Thyroid gland (tissue), 4 donors: ENCODE measurements at regions not wholly inside any gene's neighbourhood (a gene's known extent, or its start where the extent isn't known, plus 50 kb on each side); places are given as distances from the start of the nearest gene placed in this dataset.

Source experiments
- POLR2A ChIP-seq, 2 donors: fragments of 450-650 bp; IDR thresholded peaks; one replicate each; pipeline ENCODE4 v1.6.1; 2017; ENCODE audit warnings: antibody characterized with exemption in 2 of 2, mild to moderate bottlenecking in 2 of 2, moderate library complexity in 1 of 2
- TF ChIP-seq, protein P1 (sequence below), 6 experiments: fragments of 200-600 bp in 3 of 6; fragments of 450-650 bp in 3 of 6; sonication (generic) in 3 of 6; IDR thresholded peaks; one replicate each; pipeline ENCODE4 v1.5.1; 2016 to 2019; ENCODE audit warnings: antibody characterized with exemption in 6 of 6, mild to moderate bottlenecking in 2 of 6, inconsistent platforms in 1 of 6, moderate library complexity in 1 of 6

DNA sequence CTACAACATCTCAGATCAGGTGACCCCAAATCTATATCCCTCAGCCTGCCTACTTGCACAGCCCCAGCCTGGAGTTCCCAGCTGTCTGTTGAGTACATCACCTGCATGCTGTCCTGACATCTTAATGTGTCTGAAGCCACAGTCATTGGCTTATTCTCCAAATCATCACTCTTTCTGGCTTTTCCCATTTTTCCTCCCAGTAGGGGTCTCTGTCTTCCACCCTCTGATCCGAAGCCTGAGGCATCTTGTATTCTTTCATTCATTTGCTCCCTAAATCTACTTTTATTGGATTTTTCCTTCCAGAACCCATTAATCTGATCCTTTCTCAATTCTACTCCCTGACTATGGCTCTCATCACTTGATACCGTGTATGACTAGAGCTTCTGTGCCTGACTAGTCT, 332.9 kb upstream of the DCC start:
- TF ChIP-seq, protein P1, sequence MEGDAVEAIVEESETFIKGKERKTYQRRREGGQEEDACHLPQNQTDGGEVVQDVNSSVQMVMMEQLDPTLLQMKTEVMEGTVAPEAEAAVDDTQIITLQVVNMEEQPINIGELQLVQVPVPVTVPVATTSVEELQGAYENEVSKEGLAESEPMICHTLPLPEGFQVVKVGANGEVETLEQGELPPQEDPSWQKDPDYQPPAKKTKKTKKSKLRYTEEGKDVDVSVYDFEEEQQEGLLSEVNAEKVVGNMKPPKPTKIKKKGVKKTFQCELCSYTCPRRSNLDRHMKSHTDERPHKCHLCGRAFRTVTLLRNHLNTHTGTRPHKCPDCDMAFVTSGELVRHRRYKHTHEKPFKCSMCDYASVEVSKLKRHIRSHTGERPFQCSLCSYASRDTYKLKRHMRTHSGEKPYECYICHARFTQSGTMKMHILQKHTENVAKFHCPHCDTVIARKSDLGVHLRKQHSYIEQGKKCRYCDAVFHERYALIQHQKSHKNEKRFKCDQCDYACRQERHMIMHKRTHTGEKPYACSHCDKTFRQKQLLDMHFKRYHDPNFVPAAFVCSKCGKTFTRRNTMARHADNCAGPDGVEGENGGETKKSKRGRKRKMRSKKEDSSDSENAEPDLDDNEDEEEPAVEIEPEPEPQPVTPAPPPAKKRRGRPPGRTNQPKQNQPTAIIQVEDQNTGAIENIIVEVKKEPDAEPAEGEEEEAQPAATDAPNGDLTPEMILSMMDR (IDR thresholded peaks at IDR 0.05): no peak
- TF ChIP-seq POLR2A (IDR thresholded peaks at IDR 0.05): no peak
